Activated naive CD4-positive, alpha-beta T cell treated with anti-CD3 and anti-CD28 coated beads, Interleukin-2, amount 50 U/mL, for 16 hours (primary cell): ENCODE measurements at regions not wholly inside any gene's neighbourhood (a gene's known extent, or its start where the extent isn't known, plus 50 kb on each side); places are given as distances from the start of the nearest gene placed in this dataset.
A peak's percentile ranks its signal among the peaks of the same experiment; 100 is the strongest.
"Not testable (repeated sequence)": the region's sequence is repeated elsewhere in the genome, so short reads cannot be mapped to it uniquely, and the experiment has no call there.

Source experiments
- DNase-seq: peaks from one replicate; pipeline ENCODE4 v3.0.0-alpha.2; 2020

- not testable (repeated sequence) for DNase-seq
Observed at GRCh38 chr14:106722813-106723687, 1196.7 kb downstream of the TMEM121 start.

GRCh38 chr14:106727962-106728361 is 1201.6 kb downstream of the TMEM121 start:
- not testable (repeated sequence) for DNase-seq

GRCh38 chr14:106728611-106729010 is 1202.2 kb downstream of the TMEM121 start:
- DNase-seq, result no peak

- DNase-seq, result no peak
Observed at GRCh38 chr14:106729551-106729950, 1203.2 kb downstream of the TMEM121 start.

DNA sequence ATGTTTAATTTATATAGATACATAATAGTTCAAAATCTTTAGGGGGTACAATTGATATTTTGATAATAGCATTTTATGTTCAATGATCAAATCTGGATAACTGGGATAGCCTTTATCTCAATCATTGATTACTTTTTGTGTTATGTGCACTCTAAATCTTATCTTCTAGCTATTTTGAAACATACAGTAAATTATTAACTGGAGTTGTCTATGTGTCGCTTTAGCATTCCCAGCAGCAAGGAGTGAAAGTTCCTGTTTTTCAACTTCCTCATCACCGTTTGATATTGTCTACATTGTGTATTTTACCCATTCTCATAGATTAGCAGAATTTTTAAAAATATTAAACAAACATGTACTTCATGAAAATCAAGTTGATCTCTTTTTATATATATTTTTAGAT is 1207.4 kb downstream of the TMEM121 start:
- no peak for DNase-seq

- DNase-seq, result no peak
Observed at GRCh38 chr14:106737021-106737420, 1210.6 kb downstream of the TMEM121 start.

DNA sequence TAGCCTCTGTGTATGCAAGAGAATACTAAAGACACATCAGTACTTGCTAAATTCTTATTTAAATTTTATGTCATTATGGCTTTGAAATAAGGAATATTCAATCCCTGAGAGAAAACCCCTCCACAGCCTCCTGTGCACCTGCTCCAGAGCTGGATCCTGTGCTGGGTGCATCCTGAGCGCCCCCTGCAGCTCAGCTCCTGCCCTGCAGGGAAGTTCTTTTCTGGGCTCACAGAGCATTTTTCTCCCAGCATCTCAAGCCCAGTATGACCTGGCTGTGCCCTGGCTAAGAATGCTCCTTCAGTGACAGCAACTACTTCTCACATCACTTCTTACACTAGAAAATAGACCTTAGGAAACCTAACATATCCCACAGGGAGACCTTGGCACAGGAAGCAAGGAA is 1211.7 kb downstream of the TMEM121 start:
- no peak for DNase-seq

- DNase-seq, result not testable (repeated sequence)
Observed at GRCh38 chr14:106738598-106739258, 1212.3 kb downstream of the TMEM121 start.

GRCh38 chr14:106741086-106741827 is 1214.9 kb downstream of the TMEM121 start:
- DNase-seq, result not testable (repeated sequence)

- DNase-seq, result peak; percentile 30
Observed at GRCh38 chr14:106745016-106745767, 1218.8 kb downstream of the TMEM121 start.

- DNase-seq, result not testable (repeated sequence)
Observed at GRCh38 chr14:106750089-106750488, 1223.7 kb downstream of the TMEM121 start.

GRCh38 chr14:106753751-106754150 is 1227.4 kb downstream of the TMEM121 start:
- DNase-seq, result not testable (repeated sequence)

DNA sequence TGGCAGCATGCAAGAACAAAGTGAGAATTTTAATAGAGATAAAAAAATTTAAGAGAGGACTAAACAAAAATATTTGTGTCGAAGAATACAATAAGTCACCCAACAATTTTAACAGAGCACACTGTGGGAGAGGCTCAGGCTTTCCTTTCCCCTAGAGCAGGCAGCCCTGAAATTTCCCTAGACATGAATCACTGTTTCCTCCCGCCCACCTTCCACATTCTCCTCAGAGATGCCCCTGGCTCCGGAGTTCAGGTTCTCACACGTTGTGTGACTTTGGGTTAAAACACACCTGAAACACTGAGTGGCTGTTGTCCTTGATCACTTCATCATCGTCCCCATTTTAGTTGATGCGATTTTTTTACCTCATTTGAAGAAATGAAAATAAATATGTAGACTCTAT is 1231.1 kb downstream of the TMEM121 start:
- not testable (repeated sequence) for DNase-seq

- DNase-seq, result not testable (repeated sequence)
Observed at GRCh38 chr14:106761886-106762816, 1235.8 kb downstream of the TMEM121 start.

DNA sequence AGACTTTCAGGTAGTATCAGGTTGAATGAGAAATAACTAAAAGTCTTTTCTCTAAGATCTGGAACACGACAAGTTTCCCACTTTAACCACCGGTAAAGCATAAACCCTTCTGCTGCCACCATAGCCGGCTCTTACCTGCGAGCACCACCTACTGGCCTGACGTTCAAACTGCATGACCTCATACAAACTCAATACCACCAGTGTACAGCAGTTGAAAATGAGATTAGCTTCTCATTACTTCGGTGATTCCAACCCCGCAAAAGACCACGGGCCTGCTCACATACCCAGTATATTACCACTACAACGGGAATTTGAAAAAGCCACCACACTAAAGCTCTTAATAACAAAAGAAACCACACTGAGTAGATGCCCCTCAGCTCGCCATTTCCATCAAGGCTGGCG is 1238.6 kb downstream of the TMEM121 start:
- not testable (repeated sequence) for DNase-seq

- no peak for DNase-seq
Observed at GRCh38 chr14:106766145-106766544, 1239.8 kb downstream of the TMEM121 start.

DNA sequence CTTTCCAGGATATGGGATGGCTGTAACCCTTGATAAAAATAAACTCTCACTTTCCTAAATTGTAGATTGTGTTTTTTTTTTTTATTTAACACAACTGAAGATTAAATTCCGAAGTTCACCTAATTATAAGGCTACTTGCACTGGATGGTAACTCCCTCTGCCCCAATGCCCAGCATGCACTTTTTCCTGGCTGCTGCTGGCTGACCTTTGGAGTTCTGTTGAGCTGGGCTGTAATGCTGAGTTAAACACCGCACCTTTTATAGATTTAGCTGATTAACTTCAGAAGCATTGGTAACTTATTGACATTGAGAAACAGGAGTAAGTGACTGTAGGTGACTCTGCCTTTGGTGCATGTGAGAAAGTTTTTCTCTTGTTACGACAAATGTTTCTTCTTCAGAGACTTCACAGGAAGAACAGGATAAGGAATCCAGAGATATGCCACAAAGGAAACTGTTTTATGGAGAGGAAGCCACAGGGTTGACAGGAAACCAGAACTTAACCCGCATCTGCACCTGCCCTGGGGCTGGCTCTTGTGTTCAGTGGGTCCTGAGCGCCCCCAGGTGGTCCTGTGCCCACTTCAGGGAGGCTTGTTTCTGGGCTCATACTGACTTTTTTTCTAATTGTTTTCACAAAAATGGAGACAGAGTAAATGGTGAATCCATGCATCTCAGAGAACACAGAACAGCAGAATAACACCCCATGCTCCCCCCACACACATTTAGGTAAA is 1240.3 kb downstream of the TMEM121 start:
- peak; percentile 69 for DNase-seq

- DNase-seq, result not testable (repeated sequence)
Observed at GRCh38 chr14:106768230-106768629, 1241.8 kb downstream of the TMEM121 start.

DNA sequence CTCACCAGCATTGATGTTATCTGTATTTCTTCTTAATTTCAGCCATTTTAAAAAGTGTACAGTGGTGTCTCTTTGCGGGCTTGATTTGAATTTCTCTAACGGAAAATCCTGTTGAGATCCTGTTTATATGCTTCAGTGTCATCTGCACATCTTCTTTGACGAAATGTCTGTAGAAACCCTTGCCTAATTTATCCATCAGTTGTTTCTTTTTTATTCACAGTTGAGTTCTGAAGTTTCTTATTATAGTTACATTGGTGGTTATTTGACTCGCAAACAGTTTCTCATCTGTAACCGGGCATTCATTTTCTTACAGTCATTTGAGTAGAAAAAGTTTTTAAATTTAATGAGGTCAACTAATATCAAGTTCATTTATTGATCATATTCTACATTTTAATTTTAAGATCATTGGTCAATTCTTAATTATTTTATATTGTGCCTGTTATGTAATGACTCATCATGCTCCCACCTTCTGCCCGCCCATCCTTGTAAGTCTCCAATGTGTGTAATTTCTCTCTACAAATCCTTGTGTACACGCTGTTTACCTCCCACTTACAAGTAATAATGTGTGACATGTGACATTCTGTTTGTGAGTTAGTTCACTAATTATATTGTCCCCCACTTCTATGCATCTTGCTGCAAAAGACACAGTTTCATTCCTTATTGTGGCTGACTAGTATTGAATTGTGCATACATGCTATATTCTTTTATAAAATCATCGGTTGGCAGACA is 1242.8 kb downstream of the TMEM121 start:
- not testable (repeated sequence) for DNase-seq

DNA sequence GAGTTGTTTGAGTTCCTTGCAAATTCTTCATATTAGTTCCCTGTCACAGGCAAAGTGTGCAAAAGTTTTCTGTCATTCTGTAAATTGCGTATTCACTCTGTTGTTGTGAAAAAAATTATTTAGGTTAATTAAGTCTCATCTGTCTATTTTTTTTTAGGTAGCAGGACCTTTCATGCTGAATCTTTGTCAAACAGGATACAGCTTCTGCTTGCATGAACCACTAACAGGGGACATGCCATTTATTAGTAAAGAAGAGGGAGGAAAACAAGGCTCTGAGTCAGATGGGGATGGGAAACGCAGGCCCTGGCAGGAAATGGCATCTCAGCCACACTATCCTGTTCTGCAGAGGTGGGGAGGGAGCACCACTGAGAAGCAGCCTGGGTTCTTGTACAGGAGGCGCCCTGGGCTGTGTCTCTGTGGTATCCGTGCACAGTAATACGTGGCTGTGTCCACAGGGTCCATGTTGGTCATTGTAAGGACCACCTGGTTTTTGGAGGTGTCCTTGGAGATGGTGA is 1243.8 kb downstream of the TMEM121 start:
- not testable (repeated sequence) for DNase-seq
